HG03439 (cell line): ENCODE measurements at regions not wholly inside any gene's neighbourhood (a gene's known extent, or its start where the extent isn't known, plus 50 kb on each side); places are given as distances from the start of the nearest gene placed in this dataset.

ENCODE experiments used
- ATAC-seq: cut with Tn5 transposase; IDR thresholded peaks from one replicate; pipeline ENCODE4 v1.9.1; 2021; ENCODE audit warnings: mild to moderate bottlenecking, moderate library complexity; ENCODE audit not compliant: unreplicated experiment

DNA sequence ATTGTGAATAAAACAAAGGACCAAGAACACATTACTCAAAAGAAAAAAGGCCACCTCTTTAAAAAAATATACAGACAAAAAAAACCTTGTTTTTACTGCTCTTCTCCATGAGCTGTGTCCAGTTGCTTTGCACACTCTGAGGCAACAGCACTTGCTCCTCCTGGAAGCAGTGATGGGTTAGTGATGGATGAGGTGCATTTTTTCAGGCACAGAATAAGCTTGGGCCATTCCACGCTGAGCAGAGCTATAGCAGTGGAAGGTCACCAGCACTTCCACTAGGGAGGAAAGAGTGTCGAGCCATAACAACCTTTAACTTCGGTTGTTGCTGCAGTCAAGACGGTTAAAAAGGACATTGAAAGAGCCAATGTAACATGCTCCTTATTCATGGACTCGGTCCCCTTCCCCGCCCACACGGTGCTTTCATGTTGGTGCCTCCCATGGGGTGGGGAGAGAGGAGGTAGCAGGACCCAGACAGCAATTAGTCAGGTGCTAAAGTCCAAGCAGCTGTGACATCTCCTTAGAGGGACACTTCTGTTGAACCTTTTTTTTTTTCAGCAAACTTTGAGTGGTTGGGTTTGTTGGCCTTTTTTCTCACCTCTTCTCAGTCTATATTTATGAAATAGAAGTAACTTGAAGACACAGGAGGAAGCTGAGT is 136.5 kb upstream of the ADARB2 start:
- no peak for ATAC-seq

DNA sequence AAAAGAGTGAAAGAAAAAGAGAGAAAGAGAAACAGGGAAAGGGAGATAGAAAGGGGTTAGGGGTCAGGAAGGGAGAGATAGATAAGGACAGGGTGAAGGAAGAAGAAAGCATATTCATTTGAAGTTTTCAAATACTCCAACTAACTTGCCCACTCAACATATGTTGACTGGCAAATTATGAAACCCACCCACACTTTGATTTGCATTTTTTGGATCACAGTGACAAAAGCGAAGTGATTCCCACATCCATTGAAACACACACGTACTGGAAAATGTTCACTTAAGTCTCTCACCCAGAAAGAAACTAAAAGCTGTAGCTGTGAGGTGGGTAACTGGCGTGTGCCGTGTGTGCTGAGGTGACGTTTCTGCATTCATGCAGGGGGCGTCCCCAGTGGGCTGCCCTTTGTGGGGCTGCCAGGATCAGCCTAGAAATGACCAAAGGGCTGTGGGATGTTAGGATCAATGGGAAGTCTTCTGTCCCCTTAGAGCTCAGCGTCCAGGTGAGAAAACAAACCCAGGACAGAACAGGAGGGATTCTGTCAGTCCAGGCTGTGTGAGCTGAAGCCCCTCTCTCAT is 134.9 kb upstream of the ADARB2 start:
- no peak for ATAC-seq

DNA sequence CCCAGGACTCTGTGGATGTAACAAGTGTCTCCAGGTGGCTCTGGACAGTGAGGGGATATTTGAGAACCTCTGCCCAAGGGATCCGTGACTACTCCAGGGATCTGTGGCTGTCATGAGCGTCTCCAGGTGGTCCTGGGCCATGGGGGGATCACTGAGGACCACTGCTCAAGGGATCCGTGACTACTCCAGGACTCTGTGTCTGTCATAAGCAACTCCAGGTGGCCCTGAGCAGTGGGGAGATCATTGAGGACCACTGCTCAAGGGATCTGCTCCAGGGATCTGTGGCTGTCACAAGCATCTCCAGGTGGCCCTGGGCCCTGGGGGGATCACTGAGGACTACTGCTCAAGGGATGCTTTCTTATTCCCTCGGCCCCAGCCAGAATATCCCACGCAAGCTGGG is 133.2 kb upstream of the ADARB2 start:
- ATAC-seq, result no peak

DNA sequence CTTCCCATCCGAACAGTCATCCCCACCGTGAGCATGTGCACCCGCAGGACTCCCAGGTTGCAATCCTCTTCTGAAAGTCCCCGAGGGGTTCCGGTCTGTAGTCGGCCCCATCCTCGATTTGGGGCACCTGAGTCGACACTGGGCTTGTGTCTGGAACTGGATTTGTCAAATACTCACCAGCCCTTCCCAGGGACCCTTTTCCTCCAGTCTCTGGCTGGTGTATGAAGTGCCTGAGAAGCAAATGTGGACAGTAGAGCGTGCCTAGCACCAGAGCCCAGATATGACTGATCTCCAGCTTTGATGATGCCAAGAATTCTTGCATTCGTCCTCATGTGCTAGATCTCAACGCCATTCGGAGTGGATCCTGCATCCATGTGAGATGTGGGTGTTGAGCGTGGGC is 132.5 kb upstream of the ADARB2 start:
- ATAC-seq, result no peak

DNA sequence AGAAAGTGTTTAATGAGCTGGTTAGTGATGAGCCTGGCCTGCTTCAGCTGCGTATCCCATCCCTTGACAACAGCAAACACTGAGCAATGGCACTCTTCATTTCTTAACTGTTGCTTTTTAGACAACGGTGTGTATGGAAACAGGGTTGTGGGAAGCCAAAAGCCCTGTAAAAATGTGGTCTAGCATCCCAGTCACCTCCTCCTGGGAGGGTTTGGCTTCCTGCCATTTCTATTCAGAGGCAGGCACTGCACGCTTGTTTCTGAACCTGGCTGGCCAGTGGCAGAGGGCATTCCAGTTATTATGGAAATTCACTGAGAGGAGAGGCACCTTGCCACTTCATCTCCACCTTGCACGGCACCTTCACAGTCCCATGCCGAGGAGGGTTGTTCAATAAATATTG is 123.0 kb upstream of the ADARB2 start:
- no peak for ATAC-seq

DNA sequence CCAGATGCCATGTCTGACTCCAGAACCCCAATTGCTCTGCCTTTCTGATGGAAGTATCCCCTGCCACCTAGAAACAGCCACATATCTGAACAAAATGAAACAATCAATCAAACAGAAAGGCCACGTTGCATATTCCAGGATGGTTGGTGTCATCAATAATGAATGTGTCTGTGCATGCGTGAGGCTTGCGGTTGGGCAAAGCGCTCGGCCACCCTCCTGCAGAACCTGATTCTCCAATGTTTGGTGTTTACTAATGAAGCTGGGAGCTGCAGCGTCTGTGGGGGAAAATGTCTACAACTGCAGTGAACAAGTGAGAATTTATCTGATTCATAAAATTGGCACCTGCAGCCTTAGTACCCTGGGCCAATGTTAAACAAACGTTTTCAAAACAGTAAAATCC is 121.2 kb upstream of the ADARB2 start:
- no peak for ATAC-seq

DNA sequence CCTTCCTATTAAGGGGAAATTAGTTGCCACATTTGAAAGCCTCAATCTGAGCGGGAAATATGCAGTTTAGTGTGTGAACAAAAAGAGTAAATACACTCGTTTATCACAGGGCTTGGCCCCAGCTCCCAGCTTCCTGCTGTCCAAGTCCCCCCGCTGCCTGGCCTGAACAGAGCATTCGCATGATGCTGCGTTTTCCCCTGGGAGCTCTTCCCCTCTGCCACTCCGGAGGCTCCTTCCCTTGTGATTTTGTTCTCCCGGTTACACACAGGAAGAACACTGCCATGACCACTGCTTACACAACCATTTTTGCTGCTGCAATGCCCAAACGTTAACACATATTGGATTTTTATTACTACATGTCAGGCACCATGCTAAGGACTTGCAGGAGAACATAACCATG is 120.7 kb upstream of the ADARB2 start:
- no peak for ATAC-seq

DNA sequence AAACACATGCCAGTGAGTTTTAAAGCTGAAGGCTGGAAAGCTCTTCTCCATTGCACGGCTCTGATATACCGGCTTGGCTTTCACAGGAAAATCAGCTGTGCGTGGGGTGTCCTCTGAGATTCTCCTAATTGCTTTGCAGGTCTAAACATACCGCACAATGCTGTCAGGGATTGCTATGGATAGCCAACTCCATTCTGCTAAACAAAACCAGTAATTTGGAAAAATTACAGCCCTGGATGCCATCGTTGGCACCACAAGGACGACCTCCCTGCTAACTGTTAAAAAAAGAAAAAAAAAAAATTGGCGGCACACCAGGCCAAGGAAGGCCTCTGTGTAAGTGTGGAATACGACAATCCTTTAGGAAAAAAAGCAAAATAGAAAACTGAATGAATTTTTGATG is 118.6 kb upstream of the ADARB2 start:
- no peak for ATAC-seq

DNA sequence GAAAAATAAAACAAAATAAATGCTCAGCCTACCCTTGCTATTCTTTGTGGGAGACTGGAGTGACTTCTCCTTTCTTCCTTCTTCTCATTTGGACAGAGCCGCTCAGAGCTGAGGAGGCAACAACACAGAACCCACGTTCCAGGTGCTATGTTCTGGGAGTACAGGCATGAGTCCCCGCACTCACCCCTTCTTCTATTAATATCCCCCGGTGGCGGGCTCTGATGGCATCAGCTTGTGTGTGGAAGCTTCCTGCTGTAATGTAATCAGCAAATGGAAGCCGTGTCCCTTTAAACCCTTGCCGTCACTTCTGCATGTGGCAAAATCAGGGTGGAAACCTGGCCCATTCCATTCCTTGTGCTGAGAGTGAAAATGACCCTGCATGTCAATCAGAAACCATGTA is 116.9 kb upstream of the ADARB2 start:
- no peak for ATAC-seq

DNA sequence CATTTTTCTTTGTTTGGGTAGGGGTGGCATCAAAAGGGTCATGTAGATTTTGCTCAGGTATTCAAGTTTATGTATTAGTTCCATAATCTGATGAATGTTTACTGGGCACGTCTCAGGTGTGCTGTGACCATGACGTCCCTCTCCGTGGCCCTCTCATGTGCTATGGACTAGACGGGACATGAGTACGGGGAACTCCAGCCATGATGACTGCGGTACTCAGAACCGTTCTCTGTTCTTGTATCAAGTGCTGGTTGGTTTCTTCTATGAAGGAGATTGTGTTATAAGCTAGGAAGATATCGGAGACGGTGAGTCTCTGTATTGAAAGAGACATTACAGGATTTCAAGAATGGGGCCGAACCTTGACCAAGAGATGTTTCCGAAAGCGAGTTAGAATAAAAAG is 116.5 kb upstream of the ADARB2 start:
- ATAC-seq, result no peak

DNA sequence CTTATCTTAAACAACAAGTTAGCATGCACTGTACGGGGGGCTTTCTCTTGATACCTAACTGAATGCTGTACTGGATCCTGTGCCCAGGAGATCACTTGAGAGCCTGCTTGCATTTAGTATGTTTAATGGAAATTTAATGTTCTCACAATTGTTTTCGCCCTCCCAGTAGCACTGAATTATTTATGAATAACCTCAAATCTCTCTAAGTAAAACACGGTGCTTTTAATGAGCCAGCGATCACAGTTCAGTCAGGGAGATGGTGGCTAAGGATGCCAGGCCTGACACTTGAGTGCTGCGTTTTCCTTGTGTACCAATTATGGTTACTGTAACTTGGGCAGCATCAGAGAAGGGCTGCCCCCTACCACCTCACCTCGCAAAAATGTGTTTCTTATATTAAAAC is 115.5 kb upstream of the ADARB2 start:
- ATAC-seq, result no peak

DNA sequence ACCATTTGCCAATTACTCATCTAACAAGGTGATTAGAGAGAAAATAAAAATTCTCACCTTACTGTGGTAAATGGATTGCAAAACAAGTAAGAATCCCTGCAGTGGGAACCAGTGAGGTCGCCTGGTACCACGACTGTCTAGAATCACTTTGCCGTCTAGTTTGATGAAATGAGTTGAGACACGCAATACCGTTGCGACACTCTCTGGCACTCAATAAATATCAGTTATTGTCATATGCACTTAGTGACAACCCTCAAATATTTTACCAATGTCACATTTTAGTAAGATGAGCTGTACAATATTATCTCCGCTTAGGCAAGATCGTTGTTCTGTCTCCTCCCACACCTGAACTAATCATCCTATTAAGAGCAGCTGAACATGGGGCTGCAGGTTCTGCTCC is 114.4 kb upstream of the ADARB2 start:
- no peak for ATAC-seq

DNA sequence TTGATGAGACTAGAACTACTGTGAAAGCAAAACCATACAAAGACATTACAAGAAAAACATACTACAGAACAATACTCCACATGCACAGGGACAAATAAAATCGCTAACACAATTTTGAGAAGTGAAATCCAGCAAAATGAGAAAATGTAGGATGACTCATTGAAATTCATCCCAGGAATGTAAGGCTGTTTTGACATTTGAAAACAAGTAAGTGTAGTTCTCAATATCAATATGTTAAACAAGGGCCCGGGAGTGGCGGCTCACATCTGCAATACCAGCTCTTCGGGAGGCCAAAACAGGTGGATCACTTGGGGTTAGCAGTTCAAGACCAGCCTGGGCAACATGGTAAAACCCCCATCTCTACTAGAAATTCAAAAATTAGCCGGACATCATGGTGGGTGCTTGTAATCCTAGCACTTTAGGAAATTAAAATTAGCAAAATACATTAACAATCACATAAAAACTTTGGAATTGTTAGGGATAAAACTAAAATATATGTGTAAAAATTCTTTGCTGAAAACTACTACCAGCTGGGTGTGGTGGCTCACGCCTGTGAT is 113.7 kb upstream of the ADARB2 start:
- no peak for ATAC-seq

DNA sequence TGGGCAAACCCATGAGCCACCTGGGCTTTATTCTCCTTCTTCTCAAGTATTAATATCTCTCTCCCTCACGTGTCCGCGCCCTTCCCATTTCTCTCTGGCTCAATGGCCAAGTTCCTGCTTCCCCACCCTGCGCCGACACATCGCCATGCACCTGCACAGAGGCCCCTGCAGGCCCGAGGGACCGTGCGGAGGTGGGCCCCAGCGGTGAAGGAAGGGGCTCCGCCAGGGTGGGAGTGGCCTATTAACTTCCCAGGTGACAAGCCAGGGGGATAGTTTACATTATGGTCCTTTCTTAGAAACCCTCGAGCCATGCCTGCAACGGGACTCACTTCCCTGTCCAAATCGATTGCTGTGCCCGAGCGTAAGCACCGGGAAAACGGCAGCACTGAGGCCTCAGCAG is 110.0 kb upstream of the ADARB2 start:
- ATAC-seq, result no peak

DNA sequence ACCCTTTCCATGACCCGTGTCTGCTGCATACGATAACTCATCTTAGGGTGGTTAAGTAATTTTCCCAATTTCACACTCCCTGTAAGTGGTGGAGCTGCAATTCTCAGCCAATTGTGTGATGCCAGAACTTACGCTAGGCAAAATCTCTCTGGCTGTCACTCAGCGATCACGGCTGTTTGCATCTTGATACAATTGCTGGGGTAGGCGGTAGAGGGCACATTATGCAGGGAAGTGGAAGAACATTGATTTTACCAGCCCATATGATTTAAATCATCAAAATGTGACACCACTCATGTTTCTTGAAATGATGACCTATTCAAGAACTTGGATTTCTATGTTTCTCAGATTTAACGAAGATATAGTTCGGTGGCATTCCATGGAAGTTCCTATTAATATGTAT is 108.7 kb upstream of the ADARB2 start:
- ATAC-seq, result no peak

DNA sequence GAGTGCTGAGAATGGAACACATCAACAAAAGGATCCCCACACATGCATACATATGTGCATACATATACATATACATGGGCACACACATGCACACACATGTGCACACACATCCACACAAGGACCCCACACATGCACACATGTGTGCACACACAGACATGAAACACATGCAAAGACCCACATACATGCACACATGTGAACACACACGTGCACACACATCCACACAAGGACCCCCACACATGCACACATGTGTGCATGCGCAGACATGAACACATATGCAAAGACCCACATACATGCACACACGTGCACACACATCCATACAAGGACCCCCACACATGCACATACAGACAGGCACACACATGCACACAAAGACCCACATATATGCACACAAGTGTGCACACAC is 104.4 kb upstream of the ADARB2 start:
- no peak for ATAC-seq

DNA sequence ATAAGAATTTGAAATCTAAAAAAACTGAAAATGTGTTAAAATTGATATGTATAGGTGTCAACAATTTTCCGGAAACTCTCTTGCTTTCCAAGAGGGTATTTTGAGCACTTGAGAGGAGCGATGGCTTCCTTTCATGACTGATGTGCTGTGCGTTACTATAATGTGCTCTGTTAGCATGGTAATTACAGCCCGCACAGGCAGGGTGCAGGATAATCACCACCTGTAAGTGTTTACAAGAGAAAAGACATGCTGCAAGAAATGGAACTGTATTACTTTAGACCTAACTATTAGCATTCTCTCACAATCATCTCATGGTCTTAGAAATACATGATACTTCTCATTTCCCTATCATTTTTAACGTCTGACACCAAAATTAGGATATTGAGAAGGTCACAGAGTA is 92.4 kb upstream of the ADARB2 start:
- no peak for ATAC-seq

DNA sequence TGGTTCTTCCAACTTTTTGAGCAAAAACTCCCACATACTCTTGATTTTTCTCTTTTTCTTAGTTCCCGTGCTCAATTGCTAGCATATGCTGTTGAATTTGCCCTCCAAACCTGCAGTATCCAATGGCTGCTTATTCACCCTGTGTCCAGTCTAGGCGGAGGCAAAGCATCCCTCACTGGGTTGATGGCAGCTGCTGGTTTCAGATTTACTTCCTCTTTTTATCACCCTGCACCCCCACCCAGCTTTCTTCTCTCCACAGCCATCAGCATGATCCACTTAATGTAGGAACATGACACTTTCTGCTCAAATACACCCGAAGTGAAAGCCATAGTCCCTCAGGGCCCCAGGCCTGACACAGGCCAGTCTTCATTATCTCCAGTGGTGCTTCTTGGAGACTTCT is 87.6 kb upstream of the ADARB2 start:
- ATAC-seq, result no peak

DNA sequence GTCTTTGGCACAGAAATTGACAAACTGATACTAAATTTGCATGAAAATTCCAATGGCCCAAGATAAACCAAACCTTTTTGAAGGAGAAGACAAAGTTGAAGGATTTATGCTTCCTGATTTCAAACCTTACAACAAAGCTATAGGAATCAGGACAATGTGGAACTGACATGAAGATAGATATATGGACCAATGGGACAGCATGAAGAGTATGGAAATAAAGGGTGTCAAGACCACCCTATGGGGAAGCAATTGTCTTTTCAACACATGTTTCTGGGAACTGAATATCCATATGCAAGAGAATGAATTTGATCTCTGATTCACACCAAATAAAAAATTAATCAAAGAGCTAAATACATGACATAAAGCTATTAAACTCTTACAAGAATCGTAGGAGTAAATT is 77.2 kb upstream of the ADARB2 start:
- no peak for ATAC-seq

DNA sequence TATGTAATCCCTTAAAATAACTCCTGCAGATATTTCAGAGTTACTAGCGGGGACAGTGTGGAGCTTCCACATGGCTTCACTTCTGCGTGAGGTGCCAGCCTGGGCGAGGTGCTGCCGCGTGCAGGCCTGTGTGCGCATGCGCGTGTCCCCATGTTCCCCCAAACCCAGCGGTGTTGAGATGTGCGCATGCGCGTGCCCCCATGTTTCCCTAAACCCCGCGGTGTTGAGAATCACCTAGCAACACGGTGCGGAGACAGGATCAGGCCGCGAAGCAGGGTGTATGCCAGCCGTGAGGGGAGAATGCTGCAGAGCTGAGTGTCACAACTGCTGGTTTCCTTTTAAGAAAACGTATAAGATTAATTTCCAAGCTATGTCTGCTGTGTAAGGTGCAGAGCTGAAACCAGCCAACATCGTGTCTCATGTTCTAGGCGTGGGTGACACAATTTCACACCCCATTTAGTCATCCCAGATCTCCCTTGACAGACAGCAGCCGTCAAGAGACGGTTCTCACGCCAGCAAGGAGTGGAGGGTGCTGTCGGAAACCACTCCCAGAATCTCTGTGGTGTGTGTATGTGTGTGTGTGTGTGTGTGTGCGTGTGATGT is 71.9 kb upstream of the ADARB2 start:
- ATAC-seq, result no peak

DNA sequence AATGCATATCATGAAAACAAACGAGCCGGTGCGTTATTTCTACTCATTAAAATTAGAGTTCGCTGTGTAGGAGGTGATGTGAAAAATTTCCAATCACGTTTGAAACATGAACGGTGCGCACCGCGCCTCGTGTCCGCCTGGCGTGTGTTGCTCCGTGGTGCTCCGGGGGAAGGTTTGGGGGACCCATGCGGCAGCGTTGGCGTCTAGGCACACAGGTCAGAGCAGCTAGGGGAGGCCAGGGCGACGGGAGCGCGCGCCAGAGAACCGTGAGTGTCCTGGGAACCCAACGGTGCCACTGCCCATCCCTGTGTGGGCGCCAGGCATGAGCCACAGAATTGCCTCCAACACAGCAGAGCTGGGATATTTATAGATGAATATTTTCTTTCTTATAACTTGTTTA is 70.6 kb upstream of the ADARB2 start:
- no peak for ATAC-seq

DNA sequence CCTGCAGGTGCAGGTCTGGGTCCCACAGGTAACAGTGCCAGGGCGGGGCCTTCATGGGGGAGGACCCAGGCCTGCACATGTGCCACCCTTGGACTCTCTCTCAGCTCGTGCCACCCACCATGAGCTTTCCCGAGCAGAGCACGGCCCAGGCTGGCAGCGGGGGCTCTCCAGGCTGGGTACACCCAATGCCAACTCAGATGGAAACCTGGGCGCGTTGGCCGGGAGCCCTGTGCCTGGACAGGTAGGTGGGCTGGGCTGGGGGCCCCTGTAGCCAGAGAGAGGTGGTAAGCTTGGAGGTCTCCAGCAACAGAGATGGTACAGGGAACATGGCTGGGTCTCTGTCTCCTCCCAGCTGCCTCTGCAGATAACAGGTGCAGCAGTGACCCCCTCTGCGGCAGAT is 69.9 kb upstream of the ADARB2 start:
- no peak for ATAC-seq

DNA sequence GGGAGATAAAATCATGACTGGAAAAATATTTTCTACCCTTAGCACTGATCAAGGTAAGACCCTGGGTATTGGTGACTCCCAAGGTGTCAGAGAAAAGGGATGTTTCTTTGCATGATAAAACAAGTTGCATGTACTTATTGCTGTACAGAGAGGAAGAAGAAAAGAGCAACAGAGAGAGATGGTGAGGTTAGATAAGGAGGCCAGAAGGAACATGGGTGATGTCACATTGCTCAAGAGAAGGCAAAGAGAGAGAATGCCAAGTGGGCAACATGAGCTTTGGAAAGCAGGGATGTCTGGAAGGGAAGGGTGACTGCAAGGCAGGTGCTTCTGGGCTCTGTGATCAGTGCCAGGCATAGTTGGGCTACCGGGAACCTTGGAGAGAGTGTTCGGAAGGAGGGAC is 65.1 kb upstream of the ADARB2 start:
- no peak for ATAC-seq
